ENCODE measurements at regions not wholly inside any gene's neighbourhood (a gene's known extent, or its start where the extent isn't known, plus 50 kb on each side); places are given as distances from the start of the nearest gene placed in this dataset.

DNA sequence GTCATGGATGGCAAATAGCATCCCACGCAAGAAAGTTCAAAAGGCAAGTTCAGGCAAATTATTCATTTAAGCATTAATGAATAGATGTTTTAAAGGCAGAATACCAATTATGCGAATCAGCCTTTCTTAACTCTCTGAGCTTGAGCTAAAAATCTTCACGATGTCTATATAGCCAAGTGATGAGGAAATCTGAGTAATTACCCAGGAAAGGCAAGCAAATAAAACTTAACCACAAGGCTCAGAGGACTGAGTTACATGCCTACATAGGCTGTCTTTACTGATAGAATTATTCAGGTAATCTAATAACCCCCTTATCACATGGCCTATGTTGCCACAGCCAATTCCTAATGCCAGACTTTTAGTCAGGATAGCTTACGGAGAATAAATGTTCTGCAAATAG, 120.8 kb upstream of the MTAP start:
- Mint-ChIP-seq H3K27me3 (ENCODE audit: low read depth) (no peaks in the 10 kb centered on the region), H3K4me1 (peaks cover 13% of the 10 kb centered on the region), H3K4me3 (no peak overlapping the region), H3K9me3 (no peaks in the 10 kb centered on the region), H3K36me3 (no peaks in the 10 kb centered on the region), H3K27ac (no peak overlapping the region)
- TF ChIP-seq, protein P1, sequence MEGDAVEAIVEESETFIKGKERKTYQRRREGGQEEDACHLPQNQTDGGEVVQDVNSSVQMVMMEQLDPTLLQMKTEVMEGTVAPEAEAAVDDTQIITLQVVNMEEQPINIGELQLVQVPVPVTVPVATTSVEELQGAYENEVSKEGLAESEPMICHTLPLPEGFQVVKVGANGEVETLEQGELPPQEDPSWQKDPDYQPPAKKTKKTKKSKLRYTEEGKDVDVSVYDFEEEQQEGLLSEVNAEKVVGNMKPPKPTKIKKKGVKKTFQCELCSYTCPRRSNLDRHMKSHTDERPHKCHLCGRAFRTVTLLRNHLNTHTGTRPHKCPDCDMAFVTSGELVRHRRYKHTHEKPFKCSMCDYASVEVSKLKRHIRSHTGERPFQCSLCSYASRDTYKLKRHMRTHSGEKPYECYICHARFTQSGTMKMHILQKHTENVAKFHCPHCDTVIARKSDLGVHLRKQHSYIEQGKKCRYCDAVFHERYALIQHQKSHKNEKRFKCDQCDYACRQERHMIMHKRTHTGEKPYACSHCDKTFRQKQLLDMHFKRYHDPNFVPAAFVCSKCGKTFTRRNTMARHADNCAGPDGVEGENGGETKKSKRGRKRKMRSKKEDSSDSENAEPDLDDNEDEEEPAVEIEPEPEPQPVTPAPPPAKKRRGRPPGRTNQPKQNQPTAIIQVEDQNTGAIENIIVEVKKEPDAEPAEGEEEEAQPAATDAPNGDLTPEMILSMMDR (IDR thresholded peaks at IDR 0.05; ENCODE audit: unreplicated experiment) = no peak
- no peak for DNase-seq (ENCODE audit: low spot score in 2 of 2, unreplicated experiment in 2 of 2)

DNA sequence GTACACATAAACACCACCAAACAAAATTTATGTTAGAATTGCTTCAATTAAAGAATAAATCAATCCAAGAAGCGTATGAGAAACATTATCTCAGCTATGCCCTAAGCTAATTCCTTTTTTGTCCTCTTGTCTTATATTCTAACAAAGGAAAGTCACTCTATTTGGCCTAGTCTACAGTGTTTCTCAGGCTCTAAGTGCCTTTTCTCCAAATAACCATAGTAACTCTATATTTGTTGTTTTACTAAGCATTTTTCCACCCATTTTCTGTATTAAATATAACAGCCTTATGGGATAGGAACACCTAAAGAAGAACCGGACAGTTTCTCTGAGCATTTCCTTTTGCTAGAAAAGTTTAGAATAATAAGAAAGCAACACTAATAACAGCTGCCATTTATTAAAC, 120.1 kb upstream of the MTAP start:
- Mint-ChIP-seq H3K4me1 (peaks cover 13% of the 10 kb centered on the region), H3K9me3 (no peaks in the 10 kb centered on the region), H3K27me3 (ENCODE audit: low read depth) (no peaks in the 10 kb centered on the region), H3K27ac (no peak overlapping the region), H3K36me3 (no peaks in the 10 kb centered on the region), H3K4me3 (no peak overlapping the region)
- DNase-seq (ENCODE audit: low spot score in 2 of 2, unreplicated experiment in 2 of 2) = no peak
- TF ChIP-seq, protein P1 (IDR thresholded peaks at IDR 0.05; ENCODE audit: unreplicated experiment) = no peak

DNA sequence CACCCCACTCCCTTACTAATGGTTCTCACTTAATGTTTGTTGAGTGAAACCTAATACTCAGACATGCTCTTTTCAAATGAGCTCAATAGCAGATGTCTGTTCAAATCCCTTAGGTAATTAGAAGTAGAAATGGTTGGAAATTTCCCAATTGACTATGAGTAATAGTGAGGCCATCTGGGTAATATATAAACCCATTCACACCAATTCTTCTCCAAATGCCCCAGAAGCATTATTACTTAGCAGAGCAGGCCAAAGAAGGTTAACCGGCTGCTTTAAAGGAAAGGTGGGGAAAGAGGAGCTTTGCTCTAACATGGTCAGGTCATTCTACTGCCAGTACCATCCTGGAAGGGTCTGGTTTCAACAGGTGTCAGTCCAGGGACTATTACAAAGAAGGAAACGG, 119.5 kb upstream of the MTAP start:
- H3K27ac Mint-ChIP-seq = no peak overlapping the region
- H3K9me3 Mint-ChIP-seq = no peaks in the 10 kb centered on the region
- H3K4me3 Mint-ChIP-seq = no peak overlapping the region
- H3K27me3 Mint-ChIP-seq (ENCODE audit: low read depth) = no peaks in the 10 kb centered on the region
- H3K36me3 Mint-ChIP-seq = no peaks in the 10 kb centered on the region
- DNase-seq (ENCODE audit: low spot score in 2 of 2, unreplicated experiment in 2 of 2) = no peak
- TF ChIP-seq, protein P1 (IDR thresholded peaks at IDR 0.05; ENCODE audit: unreplicated experiment) = no peak
- H3K4me1 Mint-ChIP-seq = peaks cover 13% of the 10 kb centered on the region

DNA sequence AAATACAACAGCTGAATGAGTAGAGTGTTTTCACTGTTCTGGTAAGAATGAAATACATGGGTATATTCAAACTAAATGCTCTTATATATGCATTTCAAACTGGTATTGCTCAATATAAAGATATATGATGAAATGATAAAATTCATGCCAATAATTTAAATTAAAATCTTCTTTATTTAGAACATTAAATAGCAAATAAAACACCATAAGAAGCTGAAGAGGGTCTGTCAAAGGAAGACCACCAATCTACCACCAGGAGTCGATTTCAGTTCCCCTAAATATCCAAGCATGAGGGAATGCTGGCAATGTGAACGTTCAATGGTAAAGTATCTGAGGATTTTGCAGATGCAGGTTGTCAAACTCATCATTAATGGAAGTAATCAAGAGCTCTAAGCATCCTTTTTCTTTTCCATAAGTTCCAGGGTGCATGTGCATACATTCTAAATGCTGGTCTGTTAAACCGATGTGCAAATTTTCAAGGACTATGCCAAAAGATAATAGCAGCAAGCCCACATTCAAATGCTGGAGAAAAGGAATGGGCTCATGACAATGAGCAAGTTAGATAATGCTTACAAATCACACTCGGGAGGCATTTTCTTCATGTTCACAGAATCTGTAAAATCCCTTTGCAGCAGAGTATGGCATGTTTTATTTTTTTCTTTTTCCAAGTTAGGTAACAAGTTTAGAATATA, 118.8 kb upstream of the MTAP start:
- no peak for DNase-seq (ENCODE audit: low spot score in 2 of 2, unreplicated experiment in 2 of 2)
- Mint-ChIP-seq H3K9me3 (no peaks in the 10 kb centered on the region), H3K27ac (no peak overlapping the region), H3K4me3 (no peak overlapping the region), H3K36me3 (no peaks in the 10 kb centered on the region), H3K4me1 (peaks cover 16% of the 10 kb centered on the region), H3K27me3 (ENCODE audit: low read depth) (no peaks in the 10 kb centered on the region)
- TF ChIP-seq, protein P1 (IDR thresholded peaks at IDR 0.05; ENCODE audit: unreplicated experiment) = no peak

DNA sequence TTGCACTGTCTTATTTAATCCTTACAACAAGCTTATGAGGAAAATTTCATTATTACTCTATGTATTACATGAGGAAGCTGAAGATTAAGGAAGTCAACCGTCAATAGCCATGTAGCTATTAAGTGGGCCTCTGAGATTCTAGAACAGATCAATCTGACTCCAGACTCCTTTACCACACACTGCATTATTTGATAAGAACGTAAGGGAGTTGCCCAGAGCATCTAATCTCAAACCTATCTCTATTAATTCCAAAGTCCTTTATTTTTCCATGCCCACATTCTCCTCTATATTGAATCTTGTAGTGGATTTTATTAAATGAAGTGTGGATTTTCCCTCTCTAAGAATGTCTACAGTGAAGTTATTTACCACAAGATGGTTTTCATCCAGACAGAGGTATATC, 118.2 kb upstream of the MTAP start:
- Mint-ChIP-seq H3K9me3 (no peaks in the 10 kb centered on the region), H3K27ac (no peak overlapping the region), H3K27me3 (ENCODE audit: low read depth) (no peaks in the 10 kb centered on the region), H3K36me3 (no peaks in the 10 kb centered on the region), H3K4me3 (no peak overlapping the region), H3K4me1 (peaks cover 21% of the 10 kb centered on the region)
- no peak for DNase-seq (ENCODE audit: low spot score in 2 of 2, unreplicated experiment in 2 of 2)
- TF ChIP-seq, protein P1 (IDR thresholded peaks at IDR 0.05; ENCODE audit: unreplicated experiment) = no peak

All from mesothelial cell of epicardium (in vitro differentiated cells).